Left ventricle myocardium inferior (tissue), 1 donor: ENCODE measurements at regions not wholly inside any gene's neighbourhood (a gene's known extent, or its start where the extent isn't known, plus 50 kb on each side); places are given as distances from the start of the nearest gene placed in this dataset.

Source experiments
- DNase-seq: peaks from one replicate; pipeline ENCODE4 v3.0.0-alpha.2; 2020
- H3K27ac ChIP-seq: fragments of 200-600 bp; replicated peaks from 2 replicates; pipeline ENCODE4 v1.8.0; 2021
- H3K27me3 ChIP-seq: fragments of 200-600 bp; 2 replicates; pipeline ENCODE4 v1.8.0; 2021; ENCODE audit warnings: low read depth
- H3K36me3 ChIP-seq: fragments of 200-600 bp; 2 replicates; pipeline ENCODE4 v1.8.0; 2021
- H3K4me1 ChIP-seq: fragments of 200-600 bp; 2 replicates; pipeline ENCODE4 v1.8.0; 2021
- H3K4me3 ChIP-seq: fragments of 200-600 bp; 2 replicates; pipeline ENCODE4 v1.8.0; 2021; ENCODE audit warnings: mild to moderate bottlenecking, moderate library complexity
- H3K9me3 ChIP-seq: fragments of 200-600 bp; replicated peaks from 2 replicates; pipeline ENCODE4 v1.8.0; 2021
- CTCF ChIP-seq: fragments of 200-600 bp; IDR thresholded peaks from 2 replicates; pipeline ENCODE4 v1.8.0; 2021; ENCODE audit warnings: antibody characterized with exemption, mild to moderate bottlenecking, borderline replicate concordance
- intact Hi-C: fragments of 100-400 bp; cut with micrococcal nuclease; formaldehyde crosslinking; loops from one replicate; pipeline ENCODE4 v1.11.0; 2022
- donor health status: DM: no; HTN: yes; CAD: no; lungs with severe emphysema.

GRCh38 chr20:40085513-40085912, 603.5 kb downstream of the MAFB start:
- TF ChIP-seq CTCF, result no peak
- intact Hi-C loops, result no loop called here
- no peak overlapping the region for H3K27ac ChIP-seq
- H3K4me1 ChIP-seq, result no peaks in the 10 kb centered on the region
- no peaks in the 10 kb centered on the region for H3K36me3 ChIP-seq
- no peak overlapping the region for H3K4me3 ChIP-seq
- no peaks in the 10 kb centered on the region for H3K9me3 ChIP-seq
- no peak for DNase-seq
- H3K27me3 ChIP-seq, result no peaks in the 10 kb centered on the region

GRCh38 chr20:40082436-40082835, 606.6 kb downstream of the MAFB start:
- H3K4me1 ChIP-seq, result no peaks in the 10 kb centered on the region
- no peak overlapping the region for H3K27ac ChIP-seq
- intact Hi-C loops, result no loop called here
- H3K36me3 ChIP-seq, result no peaks in the 10 kb centered on the region
- DNase-seq, result no peak
- TF ChIP-seq CTCF, result no peak
- H3K9me3 ChIP-seq, result no peaks in the 10 kb centered on the region
- no peak overlapping the region for H3K4me3 ChIP-seq
- no peaks in the 10 kb centered on the region for H3K27me3 ChIP-seq

- intact Hi-C loops, result no loop called here
- DNase-seq, result no peak
- Histone ChIP-seq H3K27ac (no peak overlapping the region), H3K4me3 (no peak overlapping the region), H3K9me3 (no peaks in the 10 kb centered on the region), H3K4me1 (no peaks in the 10 kb centered on the region), H3K36me3 (no peaks in the 10 kb centered on the region), H3K27me3 (no peaks in the 10 kb centered on the region)
- TF ChIP-seq CTCF, result no peak
These were observed 607.4 kb downstream of the MAFB start for GRCh38 chr20:40081653-40082052.

- no peak for TF ChIP-seq CTCF
- intact Hi-C loops, result no loop called here
- H3K36me3 ChIP-seq, result no peaks in the 10 kb centered on the region
- no peaks in the 10 kb centered on the region for H3K4me1 ChIP-seq
- H3K27me3 ChIP-seq, result no peaks in the 10 kb centered on the region
- H3K27ac ChIP-seq, result no peak overlapping the region
- H3K4me3 ChIP-seq, result no peak overlapping the region
- DNase-seq, result no peak
- no peaks in the 10 kb centered on the region for H3K9me3 ChIP-seq
These were observed 608.9 kb downstream of the MAFB start for GRCh38 chr20:40080041-40080652.

- no peaks in the 10 kb centered on the region for H3K27me3 ChIP-seq
- no peak overlapping the region for H3K4me3 ChIP-seq
- no peaks in the 10 kb centered on the region for H3K36me3 ChIP-seq
- H3K4me1 ChIP-seq, result peaks cover 9% of the 10 kb centered on the region
- no peak for TF ChIP-seq CTCF
- H3K9me3 ChIP-seq, result peaks cover 21% of the 10 kb centered on the region
- intact Hi-C loops, result no loop called here
- DNase-seq, result no peak
- no peak overlapping the region for H3K27ac ChIP-seq
These were observed 615.4 kb downstream of the MAFB start for GRCh38 chr20:40073535-40074111.
